ENCODE measurements at regions not wholly inside any gene's neighbourhood (a gene's known extent, or its start where the extent isn't known, plus 50 kb on each side); places are given as distances from the start of the nearest gene placed in this dataset.

GRCh38 chr17:77779711-77780539 lies 178.6 kb upstream of the TNRC6C start:
- Histone ChIP-seq H3K4me2 (ENCODE audit: low read length) (no peak overlapping the region), H3K4me1 (ENCODE audit: control insufficient read depth, low read length) (no peaks in the 10 kb centered on the region), H3K36me3 (ENCODE audit: control insufficient read depth, low read length) (no peaks in the 10 kb centered on the region), H3K4me3 (ENCODE audit: low read length) (no peak overlapping the region), H3K9me3 (ENCODE audit: control insufficient read depth, insufficient read depth, low read length) (no peaks in the 10 kb centered on the region), H4K20me1 (ENCODE audit: control insufficient read depth, insufficient read depth, low read depth, low read length) (no peaks in the 10 kb centered on the region), H3K27me3 (ENCODE audit: control insufficient read depth, low read length) (peaks cover 19% of the 10 kb centered on the region), H3K9me2 (replicated peaks; ENCODE audit: control insufficient read depth, low read length) (no peaks in the 10 kb centered on the region), H3F3A (ENCODE audit: control insufficient read depth, insufficient read depth) (no peaks in the 10 kb centered on the region), H3K27ac (ENCODE audit: low read depth, low read length) (no peak overlapping the region), H3K79me2 (ENCODE audit: control insufficient read depth, low read length) (no peaks in the 10 kb centered on the region)
- TF ChIP-seq CTCF (IDR thresholded peaks at IDR 0.05; ENCODE audit: low read depth, low read length, poor library complexity, severe bottlenecking), result no peak
- TF ChIP-seq EZH2phosphoT487 (IDR thresholded peaks at IDR 0.05; ENCODE audit: borderline replicate concordance, low read length), result no peak

- Histone ChIP-seq H3K4me1 (ENCODE audit: control insufficient read depth, low read length) (no peaks in the 10 kb centered on the region), H3K9me3 (ENCODE audit: control insufficient read depth, insufficient read depth, low read length) (no peaks in the 10 kb centered on the region), H4K20me1 (ENCODE audit: control insufficient read depth, insufficient read depth, low read depth, low read length) (no peaks in the 10 kb centered on the region), H3K4me3 (ENCODE audit: low read length) (no peak overlapping the region), H3K4me2 (ENCODE audit: low read length) (no peak overlapping the region), H3K36me3 (ENCODE audit: control insufficient read depth, low read length) (no peaks in the 10 kb centered on the region), H3K9me2 (replicated peaks; ENCODE audit: control insufficient read depth, low read length) (no peaks in the 10 kb centered on the region), H3K27me3 (ENCODE audit: control insufficient read depth, low read length) (peaks cover 23% of the 10 kb centered on the region), H3K79me2 (ENCODE audit: control insufficient read depth, low read length) (no peaks in the 10 kb centered on the region), H3F3A (ENCODE audit: control insufficient read depth, insufficient read depth) (no peaks in the 10 kb centered on the region), H3K27ac (ENCODE audit: low read depth, low read length) (no peak overlapping the region)
- TF ChIP-seq CTCF (IDR thresholded peaks at IDR 0.05; ENCODE audit: low read depth, low read length, poor library complexity, severe bottlenecking), result no peak
- TF ChIP-seq EZH2phosphoT487 (IDR thresholded peaks at IDR 0.05; ENCODE audit: borderline replicate concordance, low read length), result no peak
Observed at GRCh38 chr17:77781536-77781935, 177.0 kb upstream of the TNRC6C start.

GRCh38 chr17:77782201-77782600 lies 176.3 kb upstream of the TNRC6C start:
- no peak overlapping the region for H3K4me3 ChIP-seq (ENCODE audit: low read length)
- no peaks in the 10 kb centered on the region for H3K4me1 ChIP-seq (ENCODE audit: control insufficient read depth, low read length)
- H3F3A ChIP-seq (ENCODE audit: control insufficient read depth, insufficient read depth), result no peaks in the 10 kb centered on the region
- no peaks in the 10 kb centered on the region for H3K9me3 ChIP-seq (ENCODE audit: control insufficient read depth, insufficient read depth, low read length)
- no peak overlapping the region for H3K4me2 ChIP-seq (ENCODE audit: low read length)
- TF ChIP-seq CTCF (IDR thresholded peaks at IDR 0.05; ENCODE audit: low read depth, low read length, poor library complexity, severe bottlenecking) (no peak), EZH2phosphoT487 (IDR thresholded peaks at IDR 0.05; ENCODE audit: borderline replicate concordance, low read length) (no peak)
- H3K79me2 ChIP-seq (ENCODE audit: control insufficient read depth, low read length), result no peaks in the 10 kb centered on the region
- no peaks in the 10 kb centered on the region for H3K36me3 ChIP-seq (ENCODE audit: control insufficient read depth, low read length)
- H4K20me1 ChIP-seq (ENCODE audit: control insufficient read depth, insufficient read depth, low read depth, low read length), result no peaks in the 10 kb centered on the region
- H3K27me3 ChIP-seq (ENCODE audit: control insufficient read depth, low read length), result peaks cover 23% of the 10 kb centered on the region
- H3K27ac ChIP-seq (ENCODE audit: low read depth, low read length), result no peak overlapping the region
- H3K9me2 ChIP-seq (replicated peaks; ENCODE audit: control insufficient read depth, low read length), result no peaks in the 10 kb centered on the region
